Muscle layer of duodenum (tissue), 2 donors: ENCODE measurements at regions not wholly inside any gene's neighbourhood (a gene's known extent, or its start where the extent isn't known, plus 50 kb on each side); places are given as distances from the start of the nearest gene placed in this dataset.
"Not testable (repeated sequence)": the region's sequence is repeated elsewhere in the genome, so short reads cannot be mapped to it uniquely, and the experiment has no call there.

Experiments
- H3K27ac ChIP-seq: one replicate; pipeline ENCODE4 v1.7.0; 2013; ENCODE audit warnings: mild to moderate bottlenecking, low read length
- H3K27me3 ChIP-seq: one replicate; pipeline ENCODE4 v1.7.0; 2013; ENCODE audit warnings: low read depth, mild to moderate bottlenecking, control low read depth, low read length
- H3K36me3 ChIP-seq, 2 donors: one replicate each; pipeline ENCODE4 v1.7.0; 2013; ENCODE audit warnings: low read length in 2 of 2, control low read depth in 1 of 2, mild to moderate bottlenecking in 1 of 2; ENCODE audit not compliant: insufficient read depth in 2 of 2, control insufficient read depth in 1 of 2
- H3K4me1 ChIP-seq, 2 donors: one replicate each; pipeline ENCODE4 v1.7.0; 2013; ENCODE audit warnings: low read length in 2 of 2, mild to moderate bottlenecking in 2 of 2, control low read depth in 1 of 2, moderate library complexity in 1 of 2; ENCODE audit not compliant: insufficient read depth in 2 of 2, control insufficient read depth in 1 of 2
- H3K4me3 ChIP-seq, 2 donors: one replicate each; pipeline ENCODE4 v1.7.0; 2013; ENCODE audit warnings: low read length in 2 of 2, low read depth in 1 of 2, mild to moderate bottlenecking in 1 of 2
- H3K9me3 ChIP-seq, 2 donors: one replicate each; pipeline ENCODE4 v1.7.0; 2013; ENCODE audit warnings: low read length in 2 of 2, control low read depth in 1 of 2, mild to moderate bottlenecking in 1 of 2; ENCODE audit not compliant: control insufficient read depth in 1 of 2
- donor health status: healthy.

- H3K36me3 ChIP-seq, H3K4me1 ChIP-seq, H3K27me3 ChIP-seq, H3K4me3 ChIP-seq, H3K9me3 ChIP-seq, H3K27ac ChIP-seq: not testable (repeated sequence)
These were observed 65.6 kb upstream of the ETAA1 start for GRCh38 chr2:67331419-67332086.

- Histone ChIP-seq H3K27ac (no peak overlapping the region), H3K4me1 (no peaks in the 10 kb centered on the region), H3K4me3 (no peak overlapping the region), H3K9me3 (peaks cover 0 to 4% of the 10 kb centered on the region in 2 donors), H3K36me3 (no peaks in the 10 kb centered on the region), H3K27me3 (no peaks in the 10 kb centered on the region)
These were observed 59.2 kb upstream of the ETAA1 start for GRCh38 chr2:67337903-67338302.

GRCh38 chr2:67338601-67339233, 58.4 kb upstream of the ETAA1 start:
- Histone ChIP-seq H3K27ac (no peak overlapping the region), H3K4me1 (no peaks in the 10 kb centered on the region), H3K9me3 (peaks cover 0 to 4% of the 10 kb centered on the region in 2 donors), H3K36me3 (no peaks in the 10 kb centered on the region), H3K27me3 (no peaks in the 10 kb centered on the region), H3K4me3 (no peak overlapping the region)

- H3K4me1 ChIP-seq, result no peaks in the 10 kb centered on the region
- no peak overlapping the region for H3K27ac ChIP-seq
- no peaks in the 10 kb centered on the region for H3K36me3 ChIP-seq
- H3K27me3 ChIP-seq, result no peaks in the 10 kb centered on the region
- H3K9me3 ChIP-seq, result peaks cover 0 to 4% of the 10 kb centered on the region in 2 donors
- no peak overlapping the region for H3K4me3 ChIP-seq
These were observed 57.8 kb upstream of the ETAA1 start for GRCh38 chr2:67339234-67339885.

- no peak overlapping the region for H3K27ac ChIP-seq
- no peaks in the 10 kb centered on the region for H3K36me3 ChIP-seq
- H3K27me3 ChIP-seq, result no peaks in the 10 kb centered on the region
- H3K9me3 ChIP-seq, result peaks cover 0 to 4% of the 10 kb centered on the region in 2 donors
- no peak overlapping the region for H3K4me3 ChIP-seq
- no peaks in the 10 kb centered on the region for H3K4me1 ChIP-seq
These were observed 56.8 kb upstream of the ETAA1 start for GRCh38 chr2:67340133-67341011.

- Histone ChIP-seq H3K27me3 (no peaks in the 10 kb centered on the region), H3K4me3 (no peak overlapping the region), H3K9me3 (peaks cover 0 to 4% of the 10 kb centered on the region in 2 donors), H3K27ac (no peak overlapping the region), H3K4me1 (no peaks in the 10 kb centered on the region), H3K36me3 (no peaks in the 10 kb centered on the region)
These were observed 56.2 kb upstream of the ETAA1 start for GRCh38 chr2:67341012-67341318.

- Histone ChIP-seq H3K36me3 (no peaks in the 10 kb centered on the region), H3K9me3 (peaks cover 0 to 4% of the 10 kb centered on the region in 2 donors), H3K4me3 (no peak overlapping the region), H3K27me3 (no peaks in the 10 kb centered on the region), H3K27ac (no peak overlapping the region), H3K4me1 (no peaks in the 10 kb centered on the region)
These were observed 55.8 kb upstream of the ETAA1 start for GRCh38 chr2:67341336-67341735.

GRCh38 chr2:67342394-67342793, 54.7 kb upstream of the ETAA1 start:
- Histone ChIP-seq H3K36me3 (no peaks in the 10 kb centered on the region), H3K4me1 (no peaks in the 10 kb centered on the region), H3K9me3 (peaks cover 0 to 4% of the 10 kb centered on the region in 2 donors), H3K27me3 (no peaks in the 10 kb centered on the region), H3K27ac (no peak overlapping the region), H3K4me3 (no peak overlapping the region)

- Histone ChIP-seq H3K27me3 (no peaks in the 10 kb centered on the region), H3K27ac (no peak overlapping the region), H3K4me1 (no peaks in the 10 kb centered on the region)
These were observed 50.3 kb upstream of the ETAA1 start for GRCh38 chr2:67346718-67347407.

More at GRCh38 chr2:67346718-67347407, 50.3 kb upstream of the ETAA1 start:
- H3K36me3 ChIP-seq, result no peaks in the 10 kb centered on the region
- H3K4me3 ChIP-seq, result no peak overlapping the region
- no peaks in the 10 kb centered on the region for H3K9me3 ChIP-seq
